DND-41 (cell line): ENCODE measurements at regions not wholly inside any gene's neighbourhood (a gene's known extent, or its start where the extent isn't known, plus 50 kb on each side); places are given as distances from the start of the nearest gene placed in this dataset.

Experiments
- EZH2 ChIP-seq: IDR thresholded peaks from 3 replicates; pipeline ENCODE4 v1.6.1; 2012; ENCODE audit warnings: borderline replicate concordance, low read depth, mild to moderate bottlenecking, moderate library complexity, low read length, inconsistent platforms; ENCODE audit not compliant: severe bottlenecking
- TF ChIP-seq, protein P1 (sequence below): IDR thresholded peaks from 2 replicates; pipeline ENCODE4 v1.5.1; 2012; ENCODE audit warnings: borderline replicate concordance, low read length, moderate library complexity, mild to moderate bottlenecking; ENCODE audit not compliant: poor library complexity, severe bottlenecking; ENCODE audit errors: extremely low read depth

DNA sequence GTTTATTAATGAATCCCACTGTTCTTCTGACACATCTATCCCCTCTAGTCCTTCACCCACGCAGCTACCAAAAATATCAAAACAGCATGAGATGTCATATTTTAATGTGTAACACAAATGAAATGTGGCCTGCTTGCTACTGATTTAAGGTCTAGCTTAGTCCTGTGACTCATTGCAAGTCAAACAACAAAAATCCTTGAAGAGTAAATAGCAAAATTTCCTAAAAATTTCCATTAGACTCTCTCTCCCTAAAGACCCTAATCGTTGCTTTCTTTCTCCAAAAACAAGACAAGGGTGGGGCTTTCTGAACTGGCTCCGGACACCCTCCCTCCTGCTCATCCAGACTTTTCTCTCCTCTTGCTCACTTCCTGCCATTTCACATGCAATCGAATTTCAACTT lies 99.9 kb upstream of the IPO5 start:
- TF ChIP-seq, protein P1, sequence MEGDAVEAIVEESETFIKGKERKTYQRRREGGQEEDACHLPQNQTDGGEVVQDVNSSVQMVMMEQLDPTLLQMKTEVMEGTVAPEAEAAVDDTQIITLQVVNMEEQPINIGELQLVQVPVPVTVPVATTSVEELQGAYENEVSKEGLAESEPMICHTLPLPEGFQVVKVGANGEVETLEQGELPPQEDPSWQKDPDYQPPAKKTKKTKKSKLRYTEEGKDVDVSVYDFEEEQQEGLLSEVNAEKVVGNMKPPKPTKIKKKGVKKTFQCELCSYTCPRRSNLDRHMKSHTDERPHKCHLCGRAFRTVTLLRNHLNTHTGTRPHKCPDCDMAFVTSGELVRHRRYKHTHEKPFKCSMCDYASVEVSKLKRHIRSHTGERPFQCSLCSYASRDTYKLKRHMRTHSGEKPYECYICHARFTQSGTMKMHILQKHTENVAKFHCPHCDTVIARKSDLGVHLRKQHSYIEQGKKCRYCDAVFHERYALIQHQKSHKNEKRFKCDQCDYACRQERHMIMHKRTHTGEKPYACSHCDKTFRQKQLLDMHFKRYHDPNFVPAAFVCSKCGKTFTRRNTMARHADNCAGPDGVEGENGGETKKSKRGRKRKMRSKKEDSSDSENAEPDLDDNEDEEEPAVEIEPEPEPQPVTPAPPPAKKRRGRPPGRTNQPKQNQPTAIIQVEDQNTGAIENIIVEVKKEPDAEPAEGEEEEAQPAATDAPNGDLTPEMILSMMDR: no peak
- no peak for TF ChIP-seq EZH2
